ENCODE measurements at regions not wholly inside any gene's neighbourhood (a gene's known extent, or its start where the extent isn't known, plus 50 kb on each side); places are given as distances from the start of the nearest gene placed in this dataset.

- Histone ChIP-seq H3K9me3 (ENCODE audit: low read depth) (no peaks in the 10 kb centered on the region), H3K4me2 (ENCODE audit: unreplicated experiment) (no peak overlapping the region), H3K4me3 (no peak overlapping the region), H3K36me3 (ENCODE audit: low read depth) (no peaks in the 10 kb centered on the region), H4K20me1 (ENCODE audit: insufficient read depth) (no peaks in the 10 kb centered on the region), H3F3A (ENCODE audit: insufficient read depth) (no peaks in the 10 kb centered on the region), H3K4me1 (ENCODE audit: insufficient read depth) (peaks cover 16% of the 10 kb centered on the region), H2AFZ (no peak overlapping the region), H3K27ac (no peak overlapping the region), H3K79me2 (ENCODE audit: insufficient read depth) (no peaks in the 10 kb centered on the region), H3K9ac (no peak overlapping the region), H3K27me3 (replicated peaks; ENCODE audit: insufficient read depth) (peaks cover 18% of the 10 kb centered on the region), H3K9me2 (ENCODE audit: insufficient read depth) (no peaks in the 10 kb centered on the region)
- in situ Hi-C loops (cut with MboI), result no loop called here
- TF ChIP-seq EZH2phosphoT487 (IDR thresholded peaks at IDR 0.05; ENCODE audit: insufficient read depth, low read depth), result no peak
- TF ChIP-seq EZH2 (IDR thresholded peaks at IDR 0.05; ENCODE audit: insufficient read depth, poor library complexity, severe bottlenecking), result no peak
- WGBS, 2 experiments (ENCODE audit: low coverage in 1 of 2, low lambda C conversion rate in 2 of 2, missing lambda C conversion rate in 2 of 2), result 52 to 55% methylated on average over 6 of the region's 6 CpGs
- peak; percentile 72 for DNase-seq
Observed at GRCh38 chr2:121866789-121867188, 111.3 kb downstream of the TSN start.

- Histone ChIP-seq H4K20me1 (ENCODE audit: insufficient read depth) (no peaks in the 10 kb centered on the region), H3K27ac (no peak overlapping the region), H3K27me3 (replicated peaks; ENCODE audit: insufficient read depth) (peaks cover 18% of the 10 kb centered on the region), H3K9me2 (ENCODE audit: insufficient read depth) (no peaks in the 10 kb centered on the region), H3K9ac (no peak overlapping the region), H3K4me3 (no peak overlapping the region), H3K4me2 (ENCODE audit: unreplicated experiment) (no peak overlapping the region), H3F3A (ENCODE audit: insufficient read depth) (no peaks in the 10 kb centered on the region), H2AFZ (no peak overlapping the region), H3K4me1 (ENCODE audit: insufficient read depth) (peaks cover 16% of the 10 kb centered on the region), H3K9me3 (ENCODE audit: low read depth) (no peaks in the 10 kb centered on the region), H3K79me2 (ENCODE audit: insufficient read depth) (no peaks in the 10 kb centered on the region), H3K36me3 (ENCODE audit: low read depth) (no peaks in the 10 kb centered on the region)
- TF ChIP-seq EZH2 (IDR thresholded peaks at IDR 0.05; ENCODE audit: insufficient read depth, poor library complexity, severe bottlenecking) (no peak), EZH2phosphoT487 (IDR thresholded peaks at IDR 0.05; ENCODE audit: insufficient read depth, low read depth) (no peak)
- DNase-seq, result no peak
- 40 to 63% methylated on average over 1 of the region's 1 CpG for WGBS, 2 experiments (ENCODE audit: low coverage in 1 of 2, low lambda C conversion rate in 2 of 2, missing lambda C conversion rate in 2 of 2)
- in situ Hi-C loops (cut with MboI), result no loop called here
Observed at GRCh38 chr2:121868652-121869051, 113.2 kb downstream of the TSN start.

GRCh38 chr2:121869363-121869762, 113.9 kb downstream of the TSN start:
- in situ Hi-C loops (cut with MboI), result no loop called here
- H4K20me1 ChIP-seq (ENCODE audit: insufficient read depth), result no peaks in the 10 kb centered on the region
- no peaks in the 10 kb centered on the region for H3F3A ChIP-seq (ENCODE audit: insufficient read depth)
- no peak for DNase-seq
- no peaks in the 10 kb centered on the region for H3K9me2 ChIP-seq (ENCODE audit: insufficient read depth)
- WGBS, 2 experiments (ENCODE audit: low coverage in 1 of 2, low lambda C conversion rate in 2 of 2, missing lambda C conversion rate in 2 of 2), result 53 to 61% methylated on average over 7 of the region's 7 CpGs
- H3K9ac ChIP-seq, result no peak overlapping the region
- H3K4me3 ChIP-seq, result no peak overlapping the region
- H3K36me3 ChIP-seq (ENCODE audit: low read depth), result no peaks in the 10 kb centered on the region
- H3K79me2 ChIP-seq (ENCODE audit: insufficient read depth), result no peaks in the 10 kb centered on the region
- no peak overlapping the region for H3K4me2 ChIP-seq (ENCODE audit: unreplicated experiment)
- TF ChIP-seq EZH2 (IDR thresholded peaks at IDR 0.05; ENCODE audit: insufficient read depth, poor library complexity, severe bottlenecking) (no peak), EZH2phosphoT487 (IDR thresholded peaks at IDR 0.05; ENCODE audit: insufficient read depth, low read depth) (no peak)
- H3K27me3 ChIP-seq (replicated peaks; ENCODE audit: insufficient read depth), result peaks cover 18% of the 10 kb centered on the region
- no peak overlapping the region for H3K27ac ChIP-seq
- no peak overlapping the region for H2AFZ ChIP-seq
- no peaks in the 10 kb centered on the region for H3K9me3 ChIP-seq (ENCODE audit: low read depth)
- H3K4me1 ChIP-seq (ENCODE audit: insufficient read depth), result peaks cover 16% of the 10 kb centered on the region

GRCh38 chr2:121869873-121870272, 114.4 kb downstream of the TSN start:
- WGBS, 2 experiments (ENCODE audit: low coverage in 1 of 2, low lambda C conversion rate in 2 of 2, missing lambda C conversion rate in 2 of 2), result 64 to 75% methylated on average over 5 of the region's 5 CpGs
- no peaks in the 10 kb centered on the region for H3K36me3 ChIP-seq (ENCODE audit: low read depth)
- TF ChIP-seq EZH2phosphoT487 (IDR thresholded peaks at IDR 0.05; ENCODE audit: insufficient read depth, low read depth), result no peak
- TF ChIP-seq EZH2 (IDR thresholded peaks at IDR 0.05; ENCODE audit: insufficient read depth, poor library complexity, severe bottlenecking), result no peak
- H3K4me3 ChIP-seq, result no peak overlapping the region
- H2AFZ ChIP-seq, result no peak overlapping the region
- no peaks in the 10 kb centered on the region for H3K9me2 ChIP-seq (ENCODE audit: insufficient read depth)
- no peaks in the 10 kb centered on the region for H3K79me2 ChIP-seq (ENCODE audit: insufficient read depth)
- H3K9me3 ChIP-seq (ENCODE audit: low read depth), result no peaks in the 10 kb centered on the region
- no peak overlapping the region for H3K27ac ChIP-seq
- H3K27me3 ChIP-seq (replicated peaks; ENCODE audit: insufficient read depth), result peaks cover 20% of the 10 kb centered on the region
- no peak overlapping the region for H3K9ac ChIP-seq
- in situ Hi-C loops (cut with MboI), result no loop called here
- H3F3A ChIP-seq (ENCODE audit: insufficient read depth), result no peaks in the 10 kb centered on the region
- H3K4me1 ChIP-seq (ENCODE audit: insufficient read depth), result peaks cover 11% of the 10 kb centered on the region
- no peaks in the 10 kb centered on the region for H4K20me1 ChIP-seq (ENCODE audit: insufficient read depth)
- H3K4me2 ChIP-seq (ENCODE audit: unreplicated experiment), result no peak overlapping the region
- DNase-seq, result no peak

- Histone ChIP-seq H3K79me2 (ENCODE audit: insufficient read depth) (no peaks in the 10 kb centered on the region), H3K4me2 (ENCODE audit: unreplicated experiment) (no peak overlapping the region), H3K9me3 (ENCODE audit: low read depth) (no peaks in the 10 kb centered on the region), H2AFZ (no peak overlapping the region), H3K27me3 (replicated peaks; ENCODE audit: insufficient read depth) (peaks cover 24% of the 10 kb centered on the region), H3K4me3 (no peak overlapping the region), H3K36me3 (ENCODE audit: low read depth) (no peaks in the 10 kb centered on the region), H3K9ac (no peak overlapping the region), H3K9me2 (ENCODE audit: insufficient read depth) (no peaks in the 10 kb centered on the region), H3K27ac (no peak overlapping the region), H4K20me1 (ENCODE audit: insufficient read depth) (no peaks in the 10 kb centered on the region), H3K4me1 (ENCODE audit: insufficient read depth) (no peaks in the 10 kb centered on the region), H3F3A (ENCODE audit: insufficient read depth) (no peaks in the 10 kb centered on the region)
- TF ChIP-seq EZH2phosphoT487 (IDR thresholded peaks at IDR 0.05; ENCODE audit: insufficient read depth, low read depth) (no peak), EZH2 (IDR thresholded peaks at IDR 0.05; ENCODE audit: insufficient read depth, poor library complexity, severe bottlenecking) (no peak)
- in situ Hi-C loops (cut with MboI), result no loop called here
- WGBS, 2 experiments (ENCODE audit: low coverage in 1 of 2, low lambda C conversion rate in 2 of 2, missing lambda C conversion rate in 2 of 2), result 46 to 61% methylated on average over 2 of the region's 2 CpGs
- DNase-seq, result no peak
Observed at GRCh38 chr2:121872651-121873050, 117.2 kb downstream of the TSN start.
